NCI-H146 treated with DMSO at 0.1 percent for 48 hours (cell line): ENCODE measurements at regions not wholly inside any gene's neighbourhood (a gene's known extent, or its start where the extent isn't known, plus 50 kb on each side); places are given as distances from the start of the nearest gene placed in this dataset.
"Not testable (repeated sequence)": the region's sequence is repeated elsewhere in the genome, so short reads cannot be mapped to it uniquely, and the experiment has no call there.

Experiments
- DNase-seq: peaks from one replicate; lab custom pipeline; 2025; ENCODE audit not compliant: unreplicated experiment; lab: John Stamatoyannopoulos, UW

- no peak for DNase-seq
Observed at GRCh38 chr2:187775196-187775595, 221.0 kb upstream of the TFPI start.

DNA sequence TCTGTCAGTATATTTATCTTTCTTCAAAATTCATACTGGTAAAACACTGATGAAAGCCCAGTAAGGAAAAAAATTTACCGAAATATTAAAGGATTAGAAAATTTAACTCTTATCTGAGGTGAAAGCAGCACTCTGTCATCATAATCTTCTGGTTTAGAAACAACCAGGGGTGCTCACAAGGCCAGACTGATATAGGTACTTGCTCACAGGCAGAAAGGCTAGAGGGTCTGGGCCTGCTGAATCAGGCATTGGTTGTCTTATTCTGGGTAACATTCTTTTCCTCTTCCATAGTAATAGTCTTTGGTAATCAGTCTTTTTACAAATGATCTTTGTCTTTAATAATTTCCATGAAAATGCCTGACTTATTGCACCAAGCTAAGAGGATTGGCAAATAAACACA is 221.4 kb upstream of the TFPI start:
- no peak for DNase-seq

DNA sequence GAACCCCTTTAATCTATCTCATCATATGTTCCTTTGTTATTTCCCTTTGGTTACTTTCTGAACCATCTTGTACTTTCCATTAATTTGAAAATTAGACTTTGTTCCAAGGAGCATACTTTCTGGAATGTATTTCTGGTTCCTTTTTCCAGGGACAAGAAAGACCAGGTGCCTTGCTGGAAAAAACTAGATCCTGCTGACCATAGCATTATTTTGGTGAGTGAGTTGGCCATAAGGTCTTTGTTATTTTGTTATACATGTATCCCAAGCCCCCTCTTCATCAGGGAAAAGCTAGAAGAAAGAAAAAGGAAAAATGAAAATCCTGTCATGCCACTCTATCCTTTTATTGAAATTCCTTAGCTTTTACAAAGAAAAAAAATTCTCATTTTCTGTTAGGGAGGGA is 228.1 kb upstream of the TFPI start:
- DNase-seq = no peak

GRCh38 chr2:187783446-187783845 is 229.2 kb upstream of the TFPI start:
- DNase-seq = no peak

- DNase-seq = not testable (repeated sequence)
Observed at GRCh38 chr2:187784138-187784537, 229.9 kb upstream of the TFPI start.

DNA sequence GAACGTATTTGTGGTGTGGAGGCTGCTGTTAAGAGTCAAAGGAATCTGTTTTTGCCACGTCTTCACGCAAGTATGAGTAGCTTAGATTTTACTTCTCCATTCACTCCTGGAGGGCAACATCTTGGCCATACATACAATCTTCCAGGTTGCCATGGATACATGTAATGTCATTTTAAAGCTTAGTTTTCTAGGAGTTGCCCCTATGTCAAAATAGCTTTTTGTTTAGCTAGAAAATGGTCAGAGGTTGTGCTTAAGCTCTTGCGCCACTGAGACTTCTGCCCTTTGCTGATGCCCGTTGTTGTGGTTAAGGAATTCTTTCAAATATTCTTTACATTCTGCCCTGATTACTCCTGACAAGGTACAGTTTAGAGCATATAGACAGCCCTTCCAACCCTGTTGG is 245.4 kb upstream of the TFPI start:
- DNase-seq = no peak

DNA sequence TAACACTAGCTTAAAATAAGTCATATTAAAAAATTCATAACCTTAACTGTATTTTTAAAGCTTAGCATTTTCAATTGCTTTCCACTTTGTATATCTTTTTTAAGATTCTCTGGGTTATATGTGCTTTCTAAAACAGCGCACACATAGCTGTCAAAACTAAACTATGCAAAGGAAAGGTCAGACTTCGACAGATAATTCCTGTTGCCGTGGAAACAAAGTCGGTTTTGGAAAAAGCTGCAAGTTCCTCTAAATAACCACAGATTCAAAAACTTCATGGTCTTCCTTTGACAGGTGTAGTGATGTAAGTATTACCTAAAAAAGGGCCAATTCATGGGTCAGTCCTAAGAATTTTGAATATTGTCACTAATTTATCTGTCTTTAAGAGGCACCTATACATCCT is 249.6 kb upstream of the TFPI start:
- no peak for DNase-seq

- no peak for DNase-seq
Observed at GRCh38 chr2:187815113-187815512, 260.9 kb upstream of the TFPI start.

DNA sequence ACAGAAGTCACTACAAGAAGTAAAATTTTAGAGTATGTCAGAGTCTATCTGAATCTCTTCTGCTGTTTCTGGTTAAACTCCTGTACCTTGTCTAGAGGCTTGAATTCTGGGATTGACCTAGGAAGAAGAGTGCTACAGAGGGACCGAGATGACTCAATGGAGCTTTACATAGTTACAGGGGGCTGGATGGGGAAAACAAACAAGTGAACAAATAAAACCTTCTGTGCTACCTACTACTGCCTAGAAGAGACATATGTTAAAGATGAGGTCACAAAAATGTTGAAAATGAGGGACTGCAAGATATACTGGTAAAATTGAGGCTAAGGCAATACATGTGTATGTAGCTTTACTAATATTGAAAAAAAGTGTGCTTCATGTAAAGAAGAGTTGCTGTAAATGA is 265.4 kb upstream of the TFPI start:
- no peak for DNase-seq

GRCh38 chr2:187825108-187825507 is 270.9 kb upstream of the TFPI start:
- DNase-seq = no peak

GRCh38 chr2:187826023-187826422 is 271.8 kb upstream of the TFPI start:
- no peak for DNase-seq

DNA sequence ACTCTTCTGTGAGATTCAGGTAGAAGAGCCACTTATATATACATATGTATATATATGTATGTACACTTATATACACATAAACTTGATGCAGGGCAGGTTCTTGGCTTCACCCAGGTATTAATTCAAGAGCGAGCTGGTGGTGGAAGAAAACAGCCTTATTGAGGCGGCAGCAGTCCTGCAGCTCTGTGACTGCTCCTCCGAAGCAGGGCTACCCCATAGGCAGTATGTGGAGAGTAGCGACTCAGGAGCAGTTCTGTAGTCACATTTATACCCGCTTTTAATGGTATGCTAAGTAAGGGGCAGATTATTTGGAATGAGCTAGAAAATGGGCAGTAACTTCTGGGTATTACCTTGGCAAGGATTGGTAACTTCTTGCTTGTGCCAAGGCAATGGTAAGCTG is 280.6 kb upstream of the TFPI start:
- DNase-seq = no peak

- DNase-seq = no peak
Observed at GRCh38 chr2:187838690-187839089, 284.5 kb upstream of the TFPI start.

DNA sequence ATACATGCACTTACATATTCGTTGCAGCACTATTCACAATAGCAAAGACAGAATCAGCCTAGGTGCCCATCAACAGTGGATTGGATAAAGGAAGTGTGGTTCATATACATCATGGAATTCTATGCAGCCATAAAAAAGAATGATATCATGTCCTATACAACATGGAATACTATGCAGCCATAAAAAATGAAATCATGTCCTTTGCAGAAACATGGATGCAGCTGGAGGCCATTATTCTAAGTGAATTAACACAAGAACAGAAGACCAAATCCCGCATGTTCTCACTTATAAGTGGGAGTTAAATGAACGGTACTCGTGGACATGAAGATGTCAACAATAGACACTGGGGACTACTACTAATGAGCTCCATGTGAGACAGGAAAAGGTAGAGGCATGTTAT is 288.1 kb upstream of the TFPI start:
- no peak for DNase-seq

- DNase-seq = peak; percentile 10
Observed at GRCh38 chr2:187842978-187843847, 289.0 kb upstream of the TFPI start.

DNA sequence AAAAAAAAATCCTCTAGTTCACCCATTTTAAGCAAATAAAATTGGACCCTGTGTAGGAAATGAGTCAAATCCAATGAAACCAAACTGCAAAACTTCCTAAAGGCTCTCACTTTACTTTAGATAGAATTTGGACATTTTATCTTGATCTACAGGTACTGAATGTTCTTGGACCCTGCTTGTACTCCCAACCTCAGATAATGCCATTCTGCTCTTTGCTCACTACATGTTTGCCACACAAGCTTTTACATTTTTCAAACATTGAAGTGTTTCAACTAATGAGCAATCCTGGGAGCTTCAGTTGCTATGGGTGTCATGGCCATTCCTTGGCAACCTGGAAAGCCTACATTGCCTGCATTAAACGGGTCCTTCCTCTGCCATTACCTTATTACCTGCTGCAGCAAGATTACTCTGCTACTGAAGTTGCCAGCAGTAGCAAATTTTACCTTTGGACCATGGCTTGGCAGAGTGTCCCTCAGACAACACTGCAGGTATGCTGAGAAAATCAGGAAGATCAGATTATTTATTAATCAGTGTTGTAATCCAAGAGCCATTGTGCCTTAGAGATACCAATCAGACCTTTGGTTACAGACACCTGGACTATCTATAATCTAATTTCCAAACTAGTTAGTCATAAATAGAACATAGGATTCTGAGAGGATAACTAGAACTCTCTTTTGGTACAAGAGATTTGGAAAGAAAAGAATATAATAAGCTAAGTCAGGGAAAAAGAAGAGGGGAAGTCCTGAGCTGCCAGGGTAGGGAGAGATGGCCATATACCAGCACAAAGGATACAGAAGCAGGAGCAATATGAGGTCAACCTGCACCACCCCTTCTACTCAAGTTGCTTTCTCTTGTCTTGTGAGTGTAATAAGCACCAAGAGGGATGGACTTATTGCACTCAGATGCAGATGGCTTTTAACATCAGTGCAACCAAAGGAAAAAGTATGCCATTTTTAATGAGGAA is 293.3 kb upstream of the TFPI start:
- no peak for DNase-seq

DNA sequence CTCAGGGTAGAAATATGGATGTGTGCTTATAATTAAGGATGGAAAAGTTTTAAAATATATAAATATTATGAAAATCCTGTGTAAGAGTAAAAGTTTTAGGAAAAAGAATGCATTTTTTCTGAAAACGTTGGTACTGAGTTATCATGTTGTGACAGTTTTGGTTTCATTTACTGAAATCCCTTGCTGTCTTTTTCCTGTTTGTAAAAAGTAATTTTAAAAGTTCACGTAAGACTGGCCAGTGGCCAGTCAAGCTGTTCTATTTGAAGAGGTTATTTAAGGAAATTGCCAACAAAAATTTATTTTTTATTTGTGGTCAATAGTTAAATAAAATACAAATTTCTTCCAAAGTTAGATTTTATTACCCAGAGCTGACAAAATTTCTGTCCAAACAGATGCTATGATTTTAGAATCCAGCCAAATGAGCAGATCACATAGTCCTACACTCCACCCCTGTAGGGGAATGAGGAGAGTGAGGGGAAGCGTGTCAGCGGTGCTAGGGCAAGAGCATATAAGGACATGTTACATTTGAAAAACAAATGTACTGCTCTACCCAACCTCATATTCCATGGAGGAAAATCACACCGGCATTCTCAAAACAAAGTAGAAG is 297.8 kb upstream of the TFPI start:
- no peak for DNase-seq

GRCh38 chr2:187853381-187853791 is 299.2 kb upstream of the TFPI start:
- no peak for DNase-seq

DNA sequence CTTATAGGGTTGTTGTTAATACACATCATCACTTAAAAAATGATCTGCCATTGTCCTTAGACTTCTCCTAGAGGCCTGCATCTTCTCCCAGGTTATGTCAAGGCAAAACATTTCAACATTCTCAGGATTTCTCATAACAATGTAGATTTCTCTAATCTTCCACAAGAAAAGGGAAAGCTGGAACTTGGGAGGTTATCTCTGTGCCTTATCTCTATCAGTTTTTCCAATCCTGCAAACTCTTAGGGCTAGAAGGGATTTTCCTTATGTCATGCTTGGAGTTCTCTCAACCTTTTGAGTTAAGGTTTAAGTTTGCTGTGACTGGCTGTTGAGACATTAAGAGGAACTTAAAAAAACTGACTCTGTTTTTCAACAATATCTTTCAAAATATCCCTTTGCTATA is 300.6 kb upstream of the TFPI start:
- no peak for DNase-seq

DNA sequence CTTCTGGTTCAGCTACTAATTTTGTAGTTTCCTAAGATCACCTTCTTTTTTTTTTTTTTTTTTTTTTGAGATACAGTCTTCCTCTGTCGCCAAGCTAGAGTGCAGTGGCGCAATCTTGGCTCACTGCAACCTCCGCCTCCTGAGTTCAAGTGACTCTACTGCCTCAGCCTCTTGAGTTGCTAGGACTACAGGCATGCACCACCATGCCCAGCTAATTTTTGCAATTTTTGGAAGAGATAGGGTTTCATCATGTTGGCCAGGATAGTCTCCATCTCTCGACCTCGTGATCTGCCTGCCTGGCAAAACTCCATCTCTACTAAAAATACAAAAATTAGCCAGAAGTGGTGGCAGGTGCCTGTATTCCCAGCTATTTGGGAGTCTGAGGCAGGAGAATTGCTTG is 301.5 kb upstream of the TFPI start:
- DNase-seq = no peak

GRCh38 chr2:187857826-187858225 is 303.6 kb upstream of the TFPI start:
- DNase-seq = no peak

- no peak for DNase-seq
Observed at GRCh38 chr2:187862715-187863114, 308.5 kb upstream of the TFPI start.
